Epithelial cell of esophagus (primary cell): ENCODE measurements at regions not wholly inside any gene's neighbourhood (a gene's known extent, or its start where the extent isn't known, plus 50 kb on each side); places are given as distances from the start of the nearest gene placed in this dataset.

Experiments
- DNase-seq: peaks from one replicate; pipeline ENCODE4 v3.0.0; 2010; ENCODE audit warnings: low read depth
- H3K4me3 ChIP-seq: 2 replicates; pipeline ENCODE4 v1.5.1; 2011; ENCODE audit warnings: mild to moderate bottlenecking, low read length, control low read depth
- CTCF ChIP-seq: IDR thresholded peaks from 2 replicates; pipeline ENCODE4 v1.5.1; 2011; ENCODE audit warnings: low read depth, mild to moderate bottlenecking, low read length, control low read depth, inconsistent platforms; ENCODE audit not compliant: insufficient read depth; ENCODE audit errors: missing control alignments

- no peak overlapping the region for H3K4me3 ChIP-seq
- no peak for TF ChIP-seq CTCF
- peak; percentile 89 for DNase-seq
Measured at GRCh38 chr1:79079770-79080169, 73.2 kb upstream of the ADGRL4 start.

- peak; percentile 70 for DNase-seq
- no peak for TF ChIP-seq CTCF
- no peak overlapping the region for H3K4me3 ChIP-seq
Measured at GRCh38 chr1:79074975-79075374, 68.4 kb upstream of the ADGRL4 start.

- DNase-seq: no peak
- TF ChIP-seq CTCF: no peak
- no peak overlapping the region for H3K4me3 ChIP-seq
Measured at GRCh38 chr1:79069828-79070227, 63.3 kb upstream of the ADGRL4 start.

GRCh38 chr1:79059341-79059740, 52.8 kb upstream of the ADGRL4 start:
- H3K4me3 ChIP-seq: no peak overlapping the region
- TF ChIP-seq CTCF: no peak
- DNase-seq: no peak
